Activated T-cell treated with anti-CD3 and anti-CD28 coated beads, Interleukin-2, amount 50 U/mL, for 72 hours (primary cell): ENCODE measurements at regions not wholly inside any gene's neighbourhood (a gene's known extent, or its start where the extent isn't known, plus 50 kb on each side); places are given as distances from the start of the nearest gene placed in this dataset.
A peak's percentile ranks its signal among the peaks of the same experiment; 100 is the strongest.

Experiments
- ATAC-seq, 2 donors: fragments of 150-1000 bp; cut with Tn5 transposase; replicated peaks in 1 of 2; 2 replicates each; pipeline ENCODE4 v1.10.0; 2021; ENCODE audit warnings: moderate library complexity in 2 of 2, mild to moderate bottlenecking in 1 of 2
- DNase-seq, 2 donors: peaks; one replicate each; pipeline ENCODE4 v3.0.0; 2021 to 2022; ENCODE audit warnings: mixed read lengths in 1 of 2
- H3K27ac Mint-ChIP-seq: one replicate; pipeline ENCODE4 v1.8.0; 2022; ENCODE audit warnings: mild to moderate bottlenecking, moderate library complexity, mixed read lengths
- H3K27me3 Mint-ChIP-seq: one replicate; pipeline ENCODE4 v1.8.0; 2022; ENCODE audit warnings: low read depth, mixed read lengths
- H3K36me3 Mint-ChIP-seq, 2 donors: one replicate each; pipeline ENCODE4 v1.8.0; 2022; ENCODE audit warnings: mixed read lengths in 2 of 2, mild to moderate bottlenecking in 1 of 2; ENCODE audit not compliant: insufficient read depth in 2 of 2
- H3K4me1 Mint-ChIP-seq: one replicate; pipeline ENCODE4 v1.8.0; 2022; ENCODE audit warnings: low read depth, mixed read lengths
- H3K4me3 Mint-ChIP-seq, 2 donors: one replicate each; pipeline ENCODE4 v1.8.0; 2022; ENCODE audit warnings: mild to moderate bottlenecking in 2 of 2, mixed read lengths in 2 of 2, moderate library complexity in 2 of 2
- H3K9me3 Mint-ChIP-seq, 2 donors: one replicate each; pipeline ENCODE4 v1.8.0; 2022; ENCODE audit warnings: mixed read lengths in 2 of 2

DNA sequence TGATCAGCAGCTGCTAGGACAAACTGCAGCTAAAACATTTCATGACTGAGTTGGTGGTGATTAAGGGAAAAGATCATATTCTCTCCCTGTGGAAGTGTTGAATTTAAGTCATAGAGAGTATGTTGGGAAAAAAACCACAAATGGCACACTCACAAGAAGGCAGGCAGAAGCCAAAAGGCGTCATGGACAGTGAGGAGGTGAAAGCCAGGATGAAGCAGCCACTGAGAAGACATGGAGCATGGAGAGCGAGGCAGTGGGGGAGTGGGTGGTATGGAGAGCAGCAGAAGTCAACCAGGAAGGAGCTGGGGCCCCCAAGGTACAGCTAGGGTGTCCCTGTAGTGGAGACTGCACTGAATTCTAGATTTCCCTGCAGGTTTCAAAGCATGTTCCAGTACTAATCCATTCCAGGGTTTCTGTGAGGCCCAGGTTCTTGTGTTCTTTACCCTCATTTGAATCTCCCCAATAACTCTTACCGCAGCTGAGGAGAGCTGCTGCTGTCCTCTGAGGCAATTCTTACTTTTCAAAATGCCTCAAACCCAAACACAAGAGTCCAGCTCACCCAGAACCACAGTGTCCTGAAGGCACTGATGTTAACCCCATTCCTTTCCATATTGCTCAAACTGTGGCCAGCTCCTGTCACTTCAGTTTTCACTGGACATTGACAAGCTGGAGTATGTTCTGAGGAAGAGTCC lies 191.8 kb upstream of the E2F8 start:
- no peak for ATAC-seq
- no peak overlapping the region for H3K27ac Mint-ChIP-seq
- no peaks in the 10 kb centered on the region for H3K4me1 Mint-ChIP-seq
- no peak for DNase-seq
- peaks cover 0 to 2% of the 10 kb centered on the region in 2 donors for H3K36me3 Mint-ChIP-seq
- no peaks in the 10 kb centered on the region for H3K9me3 Mint-ChIP-seq
- peaks cover 68% of the 10 kb centered on the region for H3K27me3 Mint-ChIP-seq
- no peak overlapping the region for H3K4me3 Mint-ChIP-seq

DNA sequence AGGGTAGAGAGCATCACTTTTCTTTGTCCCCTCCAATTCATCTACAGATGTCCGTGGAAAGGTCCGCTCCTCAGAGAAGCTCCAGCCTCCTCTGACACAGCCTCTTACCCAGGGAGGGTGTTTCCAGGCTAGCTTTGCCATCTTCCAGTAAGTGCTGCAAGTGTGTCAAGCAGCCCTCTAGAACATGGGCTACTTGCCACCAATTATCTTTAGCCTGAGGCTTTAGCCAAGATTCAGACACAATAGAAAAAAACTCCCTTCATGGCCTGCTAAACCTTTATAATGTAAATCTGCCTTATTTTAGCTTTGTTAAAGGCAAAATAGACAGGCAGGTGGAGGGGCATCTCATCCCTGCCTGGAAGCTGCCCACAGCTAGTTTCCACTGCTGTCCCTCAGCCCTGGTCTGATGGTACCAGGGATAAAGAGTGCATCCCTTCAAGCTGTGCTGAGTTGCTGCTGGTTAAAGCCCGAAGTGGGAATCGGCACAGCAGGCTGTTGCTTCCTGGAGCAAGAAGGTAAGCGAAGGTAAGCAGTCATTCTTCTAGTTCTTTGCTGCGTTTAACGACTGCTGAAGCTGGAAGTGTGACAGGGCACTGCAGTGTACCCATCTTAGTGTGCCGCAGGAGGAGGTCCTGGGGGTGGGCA lies 190.1 kb upstream of the E2F8 start:
- Mint-ChIP-seq H3K27me3 (peaks cover 61% of the 10 kb centered on the region), H3K36me3 (no peaks in the 10 kb centered on the region), H3K27ac (no peak overlapping the region), H3K4me1 (no peaks in the 10 kb centered on the region), H3K4me3 (no peak overlapping the region), H3K9me3 (no peaks in the 10 kb centered on the region)
- ATAC-seq (no peak), DNase-seq (no peak)

DNA sequence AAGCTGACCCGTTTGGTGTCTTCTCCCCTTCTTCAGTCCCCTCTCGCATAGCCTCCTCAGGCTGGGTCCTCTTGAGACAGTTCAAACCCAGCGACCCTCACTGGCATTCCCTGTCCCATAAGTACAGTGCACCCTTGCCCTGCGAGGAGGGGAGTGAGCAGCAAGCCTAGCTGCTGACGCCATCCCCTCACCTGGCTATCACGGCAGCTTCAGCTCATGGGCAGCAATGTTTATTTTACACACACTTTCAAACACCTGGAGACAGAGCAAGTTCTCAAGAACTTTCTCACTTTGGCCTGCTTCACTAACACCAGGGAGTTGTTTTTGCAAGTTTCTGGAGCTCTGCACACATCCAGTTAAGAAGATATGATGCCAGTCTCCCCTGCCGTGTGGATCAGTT lies 189.6 kb upstream of the E2F8 start:
- Mint-ChIP-seq H3K27me3 (peaks cover 61% of the 10 kb centered on the region), H3K9me3 (no peaks in the 10 kb centered on the region), H3K36me3 (no peaks in the 10 kb centered on the region), H3K4me1 (no peaks in the 10 kb centered on the region), H3K27ac (no peak overlapping the region), H3K4me3 (no peak overlapping the region)
- DNase-seq (no peak), ATAC-seq (no peak)

DNA sequence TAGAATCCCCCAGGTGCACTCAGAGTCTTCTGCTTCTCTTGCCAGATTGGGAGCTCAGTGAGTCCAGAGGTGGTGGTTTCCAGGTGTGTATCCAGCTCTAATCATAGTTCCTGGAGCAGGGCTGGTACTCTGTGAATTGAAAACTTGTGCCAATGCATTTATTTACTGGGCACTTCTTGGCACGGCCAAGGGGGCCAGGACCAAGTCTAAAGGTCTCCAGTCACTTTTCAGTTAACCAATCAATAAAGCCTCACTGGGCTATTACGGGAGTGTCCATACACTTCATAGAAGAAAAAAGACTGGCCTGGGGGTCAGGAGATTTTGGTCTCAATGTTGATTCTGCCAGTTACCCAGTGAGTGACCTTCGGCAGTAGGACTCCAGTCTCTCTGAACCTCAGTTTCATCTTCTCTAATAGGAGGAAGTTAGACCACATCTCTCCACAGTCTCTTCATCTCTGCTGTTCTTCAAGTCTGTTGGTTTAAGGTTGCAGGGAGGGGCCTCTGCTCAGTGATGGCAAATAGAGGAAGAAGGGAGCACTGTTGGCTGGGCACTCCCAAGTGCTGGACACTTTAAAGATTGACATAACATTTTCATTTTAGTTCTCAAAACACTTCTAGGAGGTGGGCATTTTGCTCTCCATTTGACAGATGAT lies 188.5 kb upstream of the E2F8 start:
- Mint-ChIP-seq H3K4me3 (no peak overlapping the region), H3K4me1 (no peaks in the 10 kb centered on the region), H3K9me3 (no peaks in the 10 kb centered on the region), H3K27ac (no peak overlapping the region), H3K36me3 (no peaks in the 10 kb centered on the region), H3K27me3 (peaks cover 64% of the 10 kb centered on the region)
- ATAC-seq (no peak), DNase-seq (no peak)

DNA sequence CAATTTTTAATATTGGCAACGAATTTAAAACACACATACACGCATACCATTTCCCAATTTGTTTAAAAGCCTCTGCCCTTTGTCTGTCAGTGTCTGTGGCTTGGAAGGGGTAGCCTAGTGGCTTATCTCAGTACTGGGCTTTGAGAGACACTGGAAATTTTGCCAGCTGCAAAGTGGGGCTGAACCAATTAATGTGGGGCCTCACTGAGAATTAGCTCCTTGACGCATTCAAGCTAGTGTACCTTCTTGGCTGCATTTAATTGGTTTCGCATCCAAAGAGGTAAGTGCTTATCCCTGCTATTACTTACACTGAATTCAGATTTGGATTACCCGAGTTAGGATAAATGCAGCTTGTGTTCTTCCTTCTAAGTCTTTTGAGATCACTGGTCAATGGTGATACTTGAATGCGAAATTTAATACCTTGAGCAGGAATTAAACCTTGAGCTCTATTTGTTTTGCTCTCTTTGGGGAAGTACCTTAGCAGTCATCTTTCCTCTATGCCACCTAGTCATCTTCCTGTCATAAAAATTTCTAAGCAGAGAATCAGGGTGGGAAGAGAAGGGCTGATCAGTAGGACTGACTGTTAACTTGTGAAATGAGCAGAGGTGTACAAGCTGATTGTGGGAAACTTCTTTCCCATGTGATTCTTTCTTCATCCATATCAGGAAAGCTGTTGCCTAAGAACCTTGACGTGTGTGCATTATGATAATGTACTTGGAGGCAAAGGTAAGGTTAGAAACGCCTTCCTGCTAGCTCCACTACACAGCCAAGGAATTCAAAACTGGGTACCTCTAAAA lies 187.7 kb upstream of the E2F8 start:
- H3K4me1 Mint-ChIP-seq: no peaks in the 10 kb centered on the region
- H3K27me3 Mint-ChIP-seq: peaks cover 58% of the 10 kb centered on the region
- DNase-seq: no peak

DNA sequence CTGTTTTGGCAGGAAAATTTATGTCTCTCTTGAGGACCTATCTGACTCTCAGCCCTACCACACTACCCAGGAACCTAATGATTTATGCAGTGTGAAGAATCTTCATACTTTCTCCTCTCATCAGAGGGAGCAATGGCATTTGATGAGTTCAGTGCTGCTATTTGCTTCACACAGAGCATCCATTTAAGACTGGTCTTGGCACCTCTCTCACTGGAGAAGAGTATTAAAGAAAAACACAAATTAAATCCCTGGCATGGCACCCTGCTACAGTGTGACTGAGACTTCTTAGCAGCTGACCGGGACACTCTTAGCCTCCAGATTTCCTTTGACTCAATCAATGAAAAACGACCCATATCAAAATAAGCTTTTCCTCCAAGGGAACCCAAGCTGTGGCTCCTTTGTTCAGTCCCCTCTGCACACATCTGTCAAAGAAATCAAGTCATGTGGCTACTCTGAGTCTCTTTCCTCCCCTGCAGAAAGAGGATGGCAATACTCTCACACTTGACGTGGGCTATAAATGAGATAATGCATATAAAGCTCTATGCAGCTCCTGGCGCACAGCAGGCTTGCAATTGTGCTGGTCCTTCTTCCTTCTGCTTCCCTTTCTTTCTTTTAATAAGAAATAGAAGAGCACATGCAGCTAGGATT lies 186.1 kb upstream of the E2F8 start:
- H3K36me3 Mint-ChIP-seq: no peaks in the 10 kb centered on the region
- no peaks in the 10 kb centered on the region for H3K9me3 Mint-ChIP-seq
- H3K4me1 Mint-ChIP-seq: no peaks in the 10 kb centered on the region
- DNase-seq: no peak
- H3K4me3 Mint-ChIP-seq: no peak overlapping the region
- no peak for ATAC-seq
- H3K27ac Mint-ChIP-seq: no peak overlapping the region
- H3K27me3 Mint-ChIP-seq: peaks cover 44% of the 10 kb centered on the region

More for the DNA sequence above, 187.7 kb upstream of the E2F8 start:
- H3K9me3 Mint-ChIP-seq: no peaks in the 10 kb centered on the region
- ATAC-seq: peak; percentile 56 to 83
- H3K4me3 Mint-ChIP-seq: no peak overlapping the region
- H3K36me3 Mint-ChIP-seq: no peaks in the 10 kb centered on the region
- no peak overlapping the region for H3K27ac Mint-ChIP-seq

DNA sequence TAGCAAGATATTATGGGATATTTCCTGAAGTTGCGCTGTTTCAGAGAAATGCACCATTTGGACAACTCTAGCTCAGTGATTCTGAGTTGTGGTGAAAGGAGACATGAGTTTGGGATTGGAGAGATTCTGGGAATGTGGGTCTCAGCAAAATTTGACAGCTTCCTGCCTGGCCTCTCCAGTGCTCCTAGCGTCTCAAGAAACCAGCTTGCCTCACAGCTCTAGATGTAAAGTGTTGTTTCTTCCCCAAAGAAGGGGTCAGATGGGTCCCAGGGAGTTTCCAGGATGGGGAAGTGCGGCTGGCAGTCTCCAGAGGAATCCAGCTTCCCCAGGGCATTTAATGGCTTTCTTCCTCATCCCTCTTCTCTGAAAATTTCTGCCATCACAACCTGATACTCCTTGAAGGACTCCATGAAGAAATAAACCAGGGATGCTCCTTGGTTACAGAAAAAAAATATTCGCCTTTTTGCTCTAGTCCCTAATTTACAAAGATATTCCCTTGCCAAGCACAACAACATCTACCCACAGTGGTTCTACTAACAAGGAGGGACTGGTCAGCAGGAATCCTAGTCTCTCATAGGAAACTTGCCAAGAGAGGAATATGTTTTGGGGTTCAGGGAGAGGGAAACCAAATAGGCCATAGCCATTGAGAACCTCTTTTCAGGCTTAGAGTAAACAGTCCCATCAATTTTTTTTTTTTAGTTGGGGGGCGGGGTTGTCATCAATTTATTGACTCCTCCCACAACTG lies 185.4 kb upstream of the E2F8 start:
- no peaks in the 10 kb centered on the region for H3K4me1 Mint-ChIP-seq
- ATAC-seq: no peak
- H3K27ac Mint-ChIP-seq: no peak overlapping the region
- H3K9me3 Mint-ChIP-seq: no peaks in the 10 kb centered on the region
- H3K4me3 Mint-ChIP-seq: no peak overlapping the region
- H3K27me3 Mint-ChIP-seq: peaks cover 38% of the 10 kb centered on the region
- no peak for DNase-seq
- H3K36me3 Mint-ChIP-seq: no peaks in the 10 kb centered on the region

DNA sequence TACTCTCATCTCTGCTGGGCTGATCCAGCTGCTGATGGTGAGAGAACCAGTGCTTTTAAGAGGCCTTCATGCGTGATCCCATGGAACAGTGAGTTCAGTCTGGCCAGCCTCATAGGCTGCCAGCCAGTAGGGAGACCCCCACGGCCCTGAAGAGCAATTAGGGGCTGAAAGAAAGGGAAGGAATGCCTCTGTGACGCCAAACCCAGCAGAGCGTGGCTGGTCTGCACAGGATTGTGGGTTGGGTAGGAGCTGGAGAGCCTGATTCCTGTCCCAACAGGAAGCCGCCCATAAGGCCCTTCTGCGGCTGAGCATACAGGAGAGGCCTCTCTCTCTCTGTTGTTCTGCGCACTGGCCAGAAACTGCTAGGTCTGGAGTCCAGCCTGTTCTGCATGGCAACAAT lies 181.5 kb upstream of the E2F8 start:
- no peaks in the 10 kb centered on the region for H3K4me1 Mint-ChIP-seq
- H3K4me3 Mint-ChIP-seq: no peak overlapping the region
- H3K9me3 Mint-ChIP-seq: peaks cover 0 to 3% of the 10 kb centered on the region in 2 donors
- DNase-seq (no peak), ATAC-seq (no peak)
- H3K27me3 Mint-ChIP-seq: peaks cover 25% of the 10 kb centered on the region
- H3K36me3 Mint-ChIP-seq: no peaks in the 10 kb centered on the region
- H3K27ac Mint-ChIP-seq: no peak overlapping the region

DNA sequence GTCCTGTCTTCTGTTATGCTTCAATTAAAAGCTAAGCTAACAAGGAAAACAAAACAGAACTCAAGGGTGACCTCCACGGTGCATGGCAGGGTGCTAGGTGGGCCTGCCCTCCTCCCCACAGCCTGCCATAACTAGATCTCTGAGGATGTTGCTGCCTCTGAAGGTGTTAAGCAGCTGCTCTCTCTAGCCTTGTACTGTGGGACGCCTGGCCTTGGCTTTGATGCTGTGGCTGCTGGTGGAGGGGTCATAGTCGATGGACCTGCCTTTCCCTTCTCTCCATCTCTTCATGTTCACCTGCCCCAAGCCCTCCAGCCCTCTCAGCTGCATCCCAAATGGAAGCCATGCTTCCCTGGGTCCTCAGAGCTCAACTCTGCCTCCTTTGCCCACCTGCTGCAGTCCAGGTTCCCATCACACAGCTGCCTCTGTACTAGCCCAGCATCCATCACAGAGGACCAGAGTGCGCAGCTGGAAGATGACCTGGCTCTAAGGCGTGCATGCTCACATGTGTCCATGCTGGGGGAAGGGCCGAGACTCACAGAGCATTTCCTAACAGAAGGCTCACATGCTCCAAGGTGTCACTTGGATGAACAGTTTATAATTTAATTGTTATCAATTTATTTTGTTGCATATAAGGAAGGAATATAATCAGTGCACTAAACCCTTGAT lies 180.3 kb upstream of the E2F8 start:
- no peak overlapping the region for H3K27ac Mint-ChIP-seq
- no peaks in the 10 kb centered on the region for H3K36me3 Mint-ChIP-seq
- H3K4me1 Mint-ChIP-seq: no peaks in the 10 kb centered on the region
- H3K9me3 Mint-ChIP-seq: peaks cover 2 to 3% of the 10 kb centered on the region in 2 donors
- no peak overlapping the region for H3K4me3 Mint-ChIP-seq
- DNase-seq (no peak), ATAC-seq (no peak)
- H3K27me3 Mint-ChIP-seq: peaks cover 18% of the 10 kb centered on the region

DNA sequence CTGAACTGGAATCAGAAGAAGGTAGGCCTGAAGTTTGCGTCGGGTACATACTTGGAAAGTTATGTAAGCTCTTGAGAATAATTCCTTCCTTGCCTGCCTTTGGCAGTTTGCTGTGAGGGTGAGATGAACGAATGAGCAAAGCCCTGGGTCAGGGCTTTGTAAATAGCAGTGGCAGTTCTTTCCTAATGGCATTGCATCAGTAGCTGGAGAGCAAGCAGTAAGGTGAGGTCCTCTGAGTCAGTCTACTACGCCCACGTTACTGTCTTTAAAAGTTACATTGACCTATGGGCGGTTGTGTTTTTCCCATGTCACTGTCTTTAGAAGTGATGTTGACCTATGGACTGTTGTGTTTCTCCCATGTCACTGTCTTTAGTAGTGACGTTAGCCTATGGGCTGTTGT lies 179.1 kb upstream of the E2F8 start:
- H3K4me1 Mint-ChIP-seq: no peaks in the 10 kb centered on the region
- H3K36me3 Mint-ChIP-seq: no peaks in the 10 kb centered on the region
- H3K27ac Mint-ChIP-seq: no peak overlapping the region
- H3K27me3 Mint-ChIP-seq: peaks cover 7% of the 10 kb centered on the region
- peaks cover 2 to 3% of the 10 kb centered on the region in 2 donors for H3K9me3 Mint-ChIP-seq
- ATAC-seq (no peak), DNase-seq (no peak)
- H3K4me3 Mint-ChIP-seq: no peak overlapping the region

DNA sequence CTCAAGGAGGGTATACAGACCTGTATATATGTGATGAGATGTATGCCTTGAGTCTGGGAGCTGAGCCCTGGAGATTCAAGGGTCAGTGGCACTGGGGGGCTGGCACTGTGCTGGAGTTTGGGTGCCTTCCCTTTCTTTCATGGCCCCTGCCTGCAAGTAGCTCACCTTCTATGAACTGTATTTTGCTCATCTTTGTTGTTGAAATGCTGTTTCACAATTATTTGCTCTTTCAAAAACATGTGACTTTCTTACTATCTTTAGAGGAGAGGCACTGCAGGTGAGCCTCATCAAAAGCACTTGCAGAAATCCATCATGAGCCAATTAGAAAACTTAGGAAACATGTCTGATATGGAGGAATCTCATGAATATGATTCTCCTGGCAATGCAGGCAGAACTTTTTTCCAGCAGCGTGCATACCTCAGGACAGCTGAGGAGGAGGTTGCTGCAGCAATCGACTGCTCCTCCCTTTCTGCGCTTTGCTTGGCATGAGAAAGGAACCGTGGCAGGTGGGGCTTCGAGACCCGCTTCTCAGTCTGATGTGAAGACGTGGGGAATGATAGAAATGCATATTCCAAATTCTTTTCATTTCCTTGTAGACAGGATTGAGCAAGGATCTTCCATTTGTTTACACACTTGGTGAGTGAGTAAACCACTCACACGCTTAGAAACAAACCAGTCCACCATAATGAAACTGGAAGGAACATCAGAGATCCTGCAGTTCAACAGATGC lies 178.4 kb upstream of the E2F8 start:
- ATAC-seq (no peak), DNase-seq (no peak)
- Mint-ChIP-seq H3K36me3 (no peaks in the 10 kb centered on the region), H3K4me3 (no peak overlapping the region), H3K9me3 (peaks cover 2 to 5% of the 10 kb centered on the region in 2 donors), H3K4me1 (no peaks in the 10 kb centered on the region), H3K27me3 (peaks cover 11% of the 10 kb centered on the region), H3K27ac (no peak overlapping the region)
